Neural progenitor cell (in vitro differentiated cells): ENCODE measurements at regions not wholly inside any gene's neighbourhood (a gene's known extent, or its start where the extent isn't known, plus 50 kb on each side); places are given as distances from the start of the nearest gene placed in this dataset.

Source experiments
- CTCF ChIP-seq: fragments of 200-600 bp; sonication (generic); IDR thresholded peaks from 2 replicates; pipeline ENCODE4 v1.5.1; 2017; ENCODE audit warnings: antibody characterized with exemption, mild to moderate bottlenecking
- EZH2 ChIP-seq: fragments of 200-600 bp; sonication (generic); IDR thresholded peaks from 2 replicates; pipeline ENCODE4 v1.6.1; 2017; ENCODE audit warnings: antibody characterized with exemption, mild to moderate bottlenecking, moderate library complexity

DNA sequence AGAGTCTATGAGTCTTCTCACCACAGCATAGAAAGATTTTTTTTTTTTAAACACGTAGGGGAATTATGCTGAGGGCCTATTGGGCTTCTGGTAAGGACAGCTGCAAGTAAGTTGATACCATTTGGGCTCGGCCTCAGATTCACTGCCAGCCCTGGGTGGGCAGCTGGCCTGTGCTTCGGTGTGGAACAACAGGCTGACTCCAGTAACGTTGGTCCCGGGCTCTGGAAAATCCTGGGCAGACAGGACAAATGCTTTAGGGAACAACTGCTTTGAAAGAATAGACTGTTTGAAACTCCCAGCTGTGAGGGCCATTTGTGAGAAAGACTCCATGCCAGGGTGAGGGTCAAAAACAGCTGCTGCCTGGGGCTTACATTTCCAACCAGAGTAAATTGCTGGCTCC, 366.5 kb downstream of the QKI start:
- TF ChIP-seq CTCF (no peak), EZH2 (no peak)
